H9 (cell line): ENCODE measurements at regions not wholly inside any gene's neighbourhood (a gene's known extent, or its start where the extent isn't known, plus 50 kb on each side); places are given as distances from the start of the nearest gene placed in this dataset.
A peak's percentile ranks its signal among the peaks of the same experiment; 100 is the strongest.

ENCODE experiments used
- DNase-seq: peaks from one replicate; pipeline ENCODE4 v3.0.0-alpha.2; 2017
- H2AFZ ChIP-seq: one replicate; pipeline ENCODE4 v1.6.1; 2013; ENCODE audit warnings: mild to moderate bottlenecking, low read length, control low read depth, moderate library complexity
- H2AK5ac ChIP-seq: 2 replicates; pipeline ENCODE4 v1.6.1; 2013; ENCODE audit warnings: low read length, control low read depth, mixed read lengths; ENCODE audit not compliant: insufficient read length
- H2BK120ac ChIP-seq: one replicate; pipeline ENCODE4 v1.6.1; 2013; ENCODE audit warnings: low read depth, mild to moderate bottlenecking, low read length, control low read depth, inconsistent platforms; ENCODE audit not compliant: poor library complexity, severe bottlenecking
- H2BK12ac ChIP-seq: 2 replicates; pipeline ENCODE4 v1.6.1; 2013; ENCODE audit warnings: low read length, control low read depth, mixed read lengths, low read depth; ENCODE audit not compliant: insufficient read length
- H2BK15ac ChIP-seq: 2 replicates; pipeline ENCODE4 v1.6.1; 2013; ENCODE audit warnings: low read depth, low read length, control low read depth
- H2BK20ac ChIP-seq: one replicate; pipeline ENCODE4 v1.6.1; 2013; ENCODE audit warnings: low read depth, mild to moderate bottlenecking, low read length, control low read depth, inconsistent platforms; ENCODE audit not compliant: poor library complexity, severe bottlenecking
- H2BK5ac ChIP-seq: 2 replicates; pipeline ENCODE4 v1.6.1; 2013; ENCODE audit warnings: low read length, control low read depth, mixed read lengths; ENCODE audit not compliant: insufficient read length
- H3K14ac ChIP-seq: 2 replicates; pipeline ENCODE4 v1.6.1; 2013; ENCODE audit warnings: low read length, control low read depth; ENCODE audit not compliant: insufficient read depth
- H3K18ac ChIP-seq: 2 replicates; pipeline ENCODE4 v1.6.1; 2013; ENCODE audit warnings: low read depth, mild to moderate bottlenecking, mixed read lengths, low read length, control low read depth; ENCODE audit not compliant: insufficient read length
- H3K23ac ChIP-seq: 2 replicates; pipeline ENCODE4 v1.6.1; 2013; ENCODE audit warnings: low read length, control low read depth, mixed read lengths, low read depth; ENCODE audit not compliant: insufficient read length
- H3K23me2 ChIP-seq: 2 replicates; pipeline ENCODE4 v1.6.1; 2013; ENCODE audit warnings: low read depth, mild to moderate bottlenecking, mixed read lengths, low read length, control low read depth; ENCODE audit not compliant: insufficient read length, poor library complexity, severe bottlenecking
- H3K27ac ChIP-seq: 2 replicates; pipeline ENCODE4 v1.5.1; 2013; ENCODE audit warnings: low read length, control low read depth, mixed read lengths, low read depth; ENCODE audit not compliant: insufficient read length
- H3K27me3 ChIP-seq: 2 replicates; pipeline ENCODE4 v1.6.1; 2013; ENCODE audit warnings: low read length, control low read depth, inconsistent platforms; ENCODE audit not compliant: insufficient read depth
- H3K4ac ChIP-seq: 2 replicates; pipeline ENCODE4 v1.6.1; 2013; ENCODE audit warnings: low read depth, mild to moderate bottlenecking, control low read depth, inconsistent platforms, low read length, moderate library complexity
- H3K4me1 ChIP-seq: 2 replicates; pipeline ENCODE4 v1.6.1; 2013; ENCODE audit warnings: low read length, control low read depth, inconsistent platforms; ENCODE audit not compliant: insufficient read depth
- H3K4me2 ChIP-seq: 2 replicates; pipeline ENCODE4 v1.6.1; 2013; ENCODE audit warnings: low read length, control low read depth, mixed read lengths; ENCODE audit not compliant: insufficient read length, insufficient read depth
- H3K56ac ChIP-seq: 2 replicates; pipeline ENCODE4 v1.6.1; 2013; ENCODE audit warnings: low read depth, mild to moderate bottlenecking, mixed read lengths, low read length, control low read depth; ENCODE audit not compliant: insufficient read length
- H3K79me1 ChIP-seq: 2 replicates; pipeline ENCODE4 v1.6.1; 2013; ENCODE audit warnings: low read depth, mild to moderate bottlenecking, moderate library complexity, low read length, control low read depth, inconsistent platforms; ENCODE audit not compliant: insufficient read depth, poor library complexity, severe bottlenecking
- H3K79me2 ChIP-seq: 2 replicates; pipeline ENCODE4 v1.6.1; 2013; ENCODE audit warnings: low read length, control low read depth, inconsistent platforms; ENCODE audit not compliant: insufficient read depth
- H3K9ac ChIP-seq: 2 replicates; pipeline ENCODE4 v1.6.1; 2013; ENCODE audit warnings: low read length, control low read depth, mixed read lengths; ENCODE audit not compliant: insufficient read length; ENCODE audit errors: extremely low read depth
- H3K9me3 ChIP-seq: one replicate; pipeline ENCODE4 v1.6.1; 2013; ENCODE audit warnings: low read depth, low read length, inconsistent platforms; ENCODE audit not compliant: control insufficient read depth
- H3T11ph ChIP-seq: one replicate; pipeline ENCODE4 v1.6.1; 2013; ENCODE audit warnings: mild to moderate bottlenecking, low read length, control low read depth, inconsistent platforms
- H4K20me1 ChIP-seq: one replicate; pipeline ENCODE4 v1.6.1; 2013; ENCODE audit not compliant: control insufficient read depth, insufficient read length, insufficient read depth
- H4K5ac ChIP-seq: 2 replicates; pipeline ENCODE4 v1.6.1; 2013; ENCODE audit warnings: low read depth, mild to moderate bottlenecking, mixed read lengths, low read length, control low read depth; ENCODE audit not compliant: insufficient read length
- H4K8ac ChIP-seq: replicated peaks from 2 replicates; pipeline ENCODE4 v1.6.1; 2013; ENCODE audit warnings: low read length, control low read depth, mixed read lengths, low read depth; ENCODE audit not compliant: insufficient read length
- H4K91ac ChIP-seq: 2 replicates; pipeline ENCODE4 v1.6.1; 2013; ENCODE audit warnings: low read depth, mild to moderate bottlenecking, moderate library complexity, mixed read lengths, low read length, control low read depth; ENCODE audit not compliant: insufficient read length
- H3K27ac Mint-ChIP-seq, 3 experiments: 2 replicates in 2 of 3; 3 replicates in 1 of 3; pipeline ENCODE4 v1.8.0; 2020 to 2021; ENCODE audit warnings: mixed read lengths in 3 of 3, mild to moderate bottlenecking in 1 of 3, moderate library complexity in 1 of 3
- H3K27me3 Mint-ChIP-seq: 2 replicates; pipeline ENCODE4 v1.8.0; 2021; ENCODE audit warnings: low read depth, mild to moderate bottlenecking, moderate library complexity, mixed read lengths
- H3K36me3 Mint-ChIP-seq, 3 experiments: 2 replicates in 2 of 3; 3 replicates in 1 of 3; pipeline ENCODE4 v1.8.0; 2020 to 2021; ENCODE audit warnings: low read depth in 3 of 3, mixed read lengths in 3 of 3; ENCODE audit not compliant: insufficient read depth in 1 of 3
- H3K4me1 Mint-ChIP-seq, 2 experiments: 2 replicates each; pipeline ENCODE4 v1.8.0; 2020; ENCODE audit warnings: mixed read lengths in 2 of 2
- H3K4me3 Mint-ChIP-seq, 2 experiments: 2 replicates in 1 of 2; 3 replicates in 1 of 2; pipeline ENCODE4 v1.8.0; 2020 to 2021; ENCODE audit warnings: mild to moderate bottlenecking in 2 of 2, mixed read lengths in 2 of 2, moderate library complexity in 1 of 2
- H3K9me3 Mint-ChIP-seq, 2 experiments: 2 replicates in 1 of 2; 3 replicates in 1 of 2; pipeline ENCODE4 v1.8.0; 2020; ENCODE audit warnings: mild to moderate bottlenecking in 2 of 2, mixed read lengths in 2 of 2, moderate library complexity in 1 of 2
- CTCF ChIP-seq: fragments of 200-600 bp; sonication (generic); conservative IDR thresholded peaks from 3 replicates; pipeline ENCODE4 v1.8.0; 2021; ENCODE audit warnings: antibody characterized with exemption, mild to moderate bottlenecking
- WGBS: extraction: QIAGEN DNeasy Blood & Tissue Kit; methylation state at CpG from one replicate; pipeline ENCODE4 v1.1.7; 2013; ENCODE audit warnings: missing lambda C conversion rate, low lambda C conversion rate, mixed read lengths; ENCODE audit not compliant: insufficient read length; ENCODE audit errors: extremely low coverage; 5-methylcytosine and 5-hydroxymethylcytosine counted together

DNA sequence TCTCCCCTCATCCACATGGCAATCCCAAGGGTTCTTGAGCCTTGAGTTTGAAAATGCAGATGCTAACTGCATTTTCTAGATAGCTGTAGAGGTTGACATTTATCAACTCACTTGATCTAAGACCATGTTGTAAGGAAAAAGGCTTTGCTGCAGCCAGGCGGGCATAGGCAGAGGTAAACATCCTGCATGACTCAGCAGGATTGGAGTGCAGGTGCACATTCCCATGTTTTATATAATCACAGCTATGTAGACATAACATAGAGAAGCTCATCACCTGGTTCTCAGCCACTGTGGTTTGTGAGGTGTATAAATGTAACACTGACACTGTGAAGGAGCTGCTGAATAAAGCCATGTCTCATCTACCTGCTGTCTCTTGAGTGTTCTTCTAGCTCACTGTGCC, 62.3 kb upstream of the PDE5A start:
- no peak overlapping the region for H4K8ac ChIP-seq
- peaks cover 12 to 15% (median 14%) of the 10 kb centered on the region in 3 experiments; a peak in 6 of 7 replicates for H3K36me3 Mint-ChIP-seq

More for the DNA sequence above, 62.3 kb upstream of the PDE5A start:
- H2BK15ac ChIP-seq = no peak overlapping the region
- no peaks in the 10 kb centered on the region for H3K79me2 ChIP-seq
- no peaks in the 10 kb centered on the region for H3K79me1 ChIP-seq
- H3K9ac ChIP-seq = no peak overlapping the region
- H3K4me1 Mint-ChIP-seq = no peaks in the 10 kb centered on the region
- no peak overlapping the region for H3K18ac ChIP-seq
- no peak overlapping the region for H3K14ac ChIP-seq
- no peaks in the 10 kb centered on the region for H4K20me1 ChIP-seq
- H3K23ac ChIP-seq = no peak overlapping the region
- no peak overlapping the region for H2BK12ac ChIP-seq
- H2BK20ac ChIP-seq = no peak overlapping the region
- no peak overlapping the region for H3K27ac ChIP-seq
- no peak overlapping the region for H3K4me2 ChIP-seq
- H2BK5ac ChIP-seq = no peak overlapping the region
- H3K4me3 Mint-ChIP-seq = no peak overlapping the region
- H3K9me3 ChIP-seq = no peaks in the 10 kb centered on the region
- WGBS = no CpG with 5 or more reads among the region's 1 CpG
- H3T11ph ChIP-seq = no peak overlapping the region
- no peak overlapping the region for H4K91ac ChIP-seq
- no peak for TF ChIP-seq CTCF
- no peak overlapping the region for H2AK5ac ChIP-seq
- no peaks in the 10 kb centered on the region for H3K27me3 Mint-ChIP-seq
- H3K56ac ChIP-seq = no peak overlapping the region
- no peak overlapping the region for H4K5ac ChIP-seq
- H3K4me1 ChIP-seq = no peaks in the 10 kb centered on the region
- no peak overlapping the region for H2AFZ ChIP-seq
- H3K9me3 Mint-ChIP-seq = peaks cover 12 to 22% of the 10 kb centered on the region in 2 experiments
- H3K23me2 ChIP-seq = no peaks in the 10 kb centered on the region
- H3K27me3 ChIP-seq = no peaks in the 10 kb centered on the region
- no peak for DNase-seq
- no peak overlapping the region for H3K4ac ChIP-seq
- H2BK120ac ChIP-seq = no peak overlapping the region
- H3K27ac Mint-ChIP-seq = peak overlapping the region in 1 of 3 experiments; percentile 17; a peak in 1 of 7 replicates
